Vagina (tissue), 2 donors: ENCODE measurements at regions not wholly inside any gene's neighbourhood (a gene's known extent, or its start where the extent isn't known, plus 50 kb on each side); places are given as distances from the start of the nearest gene placed in this dataset.

Source experiments
- DNase-seq, 2 donors: peaks; one replicate each; pipeline ENCODE4 v3.0.0-alpha.2; 2017; ENCODE audit errors: extremely low spot score in 2 of 2
- H3K27ac ChIP-seq: fragments of 200-600 bp; sonication (generic); one replicate; pipeline ENCODE4 v1.5.1; 2019
- H3K27me3 ChIP-seq: fragments of 200-600 bp; sonication (generic); one replicate; pipeline ENCODE4 v1.5.1; 2019
- H3K36me3 ChIP-seq, 2 donors: fragments of 200-600 bp; sonication (generic); one replicate each; pipeline ENCODE4 v1.5.1; 2017 to 2019
- H3K4me1 ChIP-seq: fragments of 200-600 bp; sonication (generic); one replicate; pipeline ENCODE4 v1.5.1; 2019
- H3K4me3 ChIP-seq, 2 donors: fragments of 200-600 bp; sonication (generic); 1 replicate in 1 of 2; 2 replicates in 1 of 2; pipeline ENCODE4 v1.5.1; 2016 to 2019
- H3K9me3 ChIP-seq: fragments of 200-600 bp; sonication (generic); one replicate; pipeline ENCODE4 v1.5.1; 2019
- POLR2A ChIP-seq, 2 donors: fragments of 450-650 bp; IDR thresholded peaks; one replicate each; pipeline ENCODE4 v1.6.1; 2017; ENCODE audit warnings: antibody characterized with exemption in 2 of 2, mild to moderate bottlenecking in 2 of 2, moderate library complexity in 2 of 2
- POLR2AphosphoS5 ChIP-seq, 2 donors: sonication (generic); formaldehyde crosslinking; IDR thresholded peaks; one replicate each; pipeline ENCODE4 v1.9.0; 2017; ENCODE audit warnings: antibody characterized with exemption in 2 of 2, mild to moderate bottlenecking in 2 of 2, low read depth in 1 of 2; ENCODE audit not compliant: insufficient read depth in 1 of 2
- intact Hi-C: fragments of 100-400 bp; cut with DNase I; formaldehyde crosslinking; loops from one replicate; pipeline ENCODE4 v1.15.1; 2023
- TF ChIP-seq, protein P1 (sequence below), 3 experiments: fragments of 450-650 bp in 2 of 3; fragments of 200-600 bp in 1 of 3; sonication (generic) in 1 of 3; IDR thresholded peaks; one replicate each; pipeline ENCODE4 v1.5.1; 2017 to 2019; ENCODE audit warnings: antibody characterized with exemption in 3 of 3, mild to moderate bottlenecking in 2 of 3, moderate library complexity in 2 of 3

DNA sequence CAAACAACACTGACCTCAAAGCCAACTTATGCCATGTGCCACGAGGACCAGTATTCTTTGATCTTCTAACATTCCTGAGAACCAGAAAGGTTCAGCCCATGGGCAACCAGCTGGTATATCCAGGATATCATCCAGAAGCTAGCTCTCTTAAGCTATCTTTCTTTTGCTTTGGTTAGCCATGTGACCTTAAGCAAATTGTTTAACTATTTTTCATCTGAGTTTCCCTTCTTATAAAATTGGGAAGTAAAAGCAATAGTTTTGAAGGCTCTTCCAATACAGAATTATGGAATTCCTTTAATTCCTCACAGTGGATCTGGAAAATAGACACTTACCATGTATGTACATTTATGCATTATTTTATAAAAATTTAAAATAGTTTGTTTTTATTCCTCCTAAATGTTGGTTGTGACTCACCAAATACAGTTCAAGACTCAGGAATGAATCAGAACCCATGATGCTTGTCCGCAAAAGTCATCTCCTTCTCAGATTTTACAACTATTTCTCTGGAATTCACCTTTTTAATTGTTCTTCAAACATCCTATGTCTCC lies 435.7 kb downstream of the ZEB2 start:
- Histone ChIP-seq H3K36me3 (no peaks in the 10 kb centered on the region), H3K27ac (no peak overlapping the region), H3K4me3 (no peak overlapping the region), H3K27me3 (no peaks in the 10 kb centered on the region), H3K4me1 (peaks cover 2% of the 10 kb centered on the region), H3K9me3 (no peaks in the 10 kb centered on the region)
- DNase-seq = no peak
- no peak for TF ChIP-seq POLR2AphosphoS5 (IDR thresholded peaks at IDR 0.05; ENCODE audit: insufficient read depth in 1 of 2, low read depth in 1 of 2)
- TF ChIP-seq, protein P1, sequence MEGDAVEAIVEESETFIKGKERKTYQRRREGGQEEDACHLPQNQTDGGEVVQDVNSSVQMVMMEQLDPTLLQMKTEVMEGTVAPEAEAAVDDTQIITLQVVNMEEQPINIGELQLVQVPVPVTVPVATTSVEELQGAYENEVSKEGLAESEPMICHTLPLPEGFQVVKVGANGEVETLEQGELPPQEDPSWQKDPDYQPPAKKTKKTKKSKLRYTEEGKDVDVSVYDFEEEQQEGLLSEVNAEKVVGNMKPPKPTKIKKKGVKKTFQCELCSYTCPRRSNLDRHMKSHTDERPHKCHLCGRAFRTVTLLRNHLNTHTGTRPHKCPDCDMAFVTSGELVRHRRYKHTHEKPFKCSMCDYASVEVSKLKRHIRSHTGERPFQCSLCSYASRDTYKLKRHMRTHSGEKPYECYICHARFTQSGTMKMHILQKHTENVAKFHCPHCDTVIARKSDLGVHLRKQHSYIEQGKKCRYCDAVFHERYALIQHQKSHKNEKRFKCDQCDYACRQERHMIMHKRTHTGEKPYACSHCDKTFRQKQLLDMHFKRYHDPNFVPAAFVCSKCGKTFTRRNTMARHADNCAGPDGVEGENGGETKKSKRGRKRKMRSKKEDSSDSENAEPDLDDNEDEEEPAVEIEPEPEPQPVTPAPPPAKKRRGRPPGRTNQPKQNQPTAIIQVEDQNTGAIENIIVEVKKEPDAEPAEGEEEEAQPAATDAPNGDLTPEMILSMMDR (IDR thresholded peaks at IDR 0.05) = no peak
- no peak for TF ChIP-seq POLR2A (IDR thresholded peaks at IDR 0.05)
- intact Hi-C loops = no loop called here

DNA sequence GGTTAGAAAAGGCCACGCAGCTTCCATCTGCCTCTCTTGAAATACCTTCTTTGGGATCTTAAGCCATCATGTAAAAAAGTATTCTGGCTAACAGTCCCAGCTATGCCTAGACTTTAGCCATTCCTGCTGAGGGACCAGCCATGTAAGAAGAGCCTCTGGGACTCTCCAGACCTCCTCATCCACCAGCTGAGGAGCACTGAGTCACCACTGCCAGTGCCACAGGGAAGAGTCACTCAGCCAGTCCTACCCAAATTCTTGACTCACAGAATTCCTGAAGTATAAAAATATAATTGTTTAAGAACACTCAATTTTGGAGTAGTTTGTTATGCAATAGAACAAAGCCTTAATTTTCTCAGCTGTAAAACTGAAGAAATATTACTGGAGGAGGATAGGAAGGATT lies 436.7 kb downstream of the ZEB2 start:
- TF ChIP-seq, protein P1 (IDR thresholded peaks at IDR 0.05) = no peak
- no peak for TF ChIP-seq POLR2A (IDR thresholded peaks at IDR 0.05)
- no peak for TF ChIP-seq POLR2AphosphoS5 (IDR thresholded peaks at IDR 0.05; ENCODE audit: insufficient read depth in 1 of 2, low read depth in 1 of 2)
- DNase-seq = no peak
- Histone ChIP-seq H3K27me3 (no peaks in the 10 kb centered on the region), H3K4me1 (peaks cover 12% of the 10 kb centered on the region), H3K27ac (no peak overlapping the region), H3K4me3 (no peak overlapping the region), H3K9me3 (no peaks in the 10 kb centered on the region), H3K36me3 (no peaks in the 10 kb centered on the region)
- intact Hi-C loops = no loop called here

DNA sequence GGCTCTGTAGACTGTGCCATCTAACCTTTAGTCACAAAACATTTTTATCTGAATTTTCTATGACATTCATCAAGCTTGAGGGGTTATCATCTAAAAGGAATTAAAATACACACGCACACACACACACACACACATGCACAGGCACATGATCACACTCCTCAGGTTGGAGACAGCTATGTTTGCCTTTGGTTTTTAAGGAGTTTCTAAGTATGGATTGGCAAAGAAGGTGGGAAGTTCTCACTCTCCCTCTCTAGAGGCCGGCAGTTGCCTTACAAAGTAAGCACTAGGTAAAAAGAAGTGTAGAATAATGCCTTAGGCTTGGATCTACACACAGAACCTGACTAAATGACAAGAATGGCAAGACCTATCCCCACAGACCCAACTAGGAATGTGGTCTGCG lies 437.1 kb downstream of the ZEB2 start:
- DNase-seq = no peak
- no peaks in the 10 kb centered on the region for H3K27me3 ChIP-seq
- H3K4me3 ChIP-seq = no peak overlapping the region
- H3K4me1 ChIP-seq = peaks cover 16% of the 10 kb centered on the region
- no peak overlapping the region for H3K27ac ChIP-seq
- no peaks in the 10 kb centered on the region for H3K36me3 ChIP-seq
- intact Hi-C loops = no loop called here
- H3K9me3 ChIP-seq = no peaks in the 10 kb centered on the region
- TF ChIP-seq POLR2AphosphoS5 (IDR thresholded peaks at IDR 0.05; ENCODE audit: insufficient read depth in 1 of 2, low read depth in 1 of 2) (no peak), POLR2A (IDR thresholded peaks at IDR 0.05) (no peak)
- TF ChIP-seq, protein P1 (IDR thresholded peaks at IDR 0.05) = no peak

DNA sequence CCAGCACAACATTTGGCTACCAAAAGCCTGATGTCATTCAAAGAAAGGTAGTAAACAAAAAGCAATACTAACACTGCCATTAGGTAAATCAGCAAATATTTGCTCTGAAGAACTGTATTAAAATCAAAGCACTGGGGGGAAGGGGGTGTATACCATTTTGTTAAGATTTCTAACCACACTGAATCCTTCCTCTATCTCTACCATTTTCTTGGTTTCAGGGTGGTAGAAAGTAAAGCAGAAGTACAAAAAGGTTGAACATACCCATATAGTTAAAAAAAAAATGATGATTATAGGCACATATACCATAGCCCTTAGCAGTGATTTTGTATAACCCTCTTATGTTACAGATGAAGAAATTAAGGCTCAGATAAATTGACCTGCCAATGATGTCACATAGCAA lies 437.6 kb downstream of the ZEB2 start:
- Histone ChIP-seq H3K4me1 (peaks cover 16% of the 10 kb centered on the region), H3K9me3 (no peaks in the 10 kb centered on the region), H3K27ac (no peak overlapping the region), H3K36me3 (no peaks in the 10 kb centered on the region), H3K27me3 (no peaks in the 10 kb centered on the region), H3K4me3 (no peak overlapping the region)
- intact Hi-C loops = no loop called here
- TF ChIP-seq POLR2AphosphoS5 (IDR thresholded peaks at IDR 0.05; ENCODE audit: insufficient read depth in 1 of 2, low read depth in 1 of 2) (no peak), POLR2A (IDR thresholded peaks at IDR 0.05) (no peak)
- TF ChIP-seq, protein P1 (IDR thresholded peaks at IDR 0.05) = no peak
- no peak for DNase-seq

DNA sequence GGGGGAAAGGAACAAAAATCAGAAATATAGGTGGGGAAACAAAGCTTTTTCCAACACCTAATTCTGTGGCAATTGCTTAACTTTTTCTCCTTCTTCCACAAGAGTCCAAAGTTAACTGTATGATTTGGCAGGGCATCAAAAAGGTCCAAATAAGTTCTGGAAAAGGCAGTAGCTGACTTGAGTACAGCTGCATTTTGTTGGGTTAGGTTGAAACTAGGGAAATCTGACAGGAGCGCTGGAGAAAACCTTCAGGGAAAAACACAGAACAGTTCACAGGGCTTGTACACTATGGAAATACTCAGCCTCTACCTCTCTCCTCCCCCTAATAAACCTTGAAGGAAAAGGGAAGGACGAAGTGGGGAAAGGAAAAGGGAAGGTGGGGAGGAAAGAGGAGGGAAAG lies 438.6 kb downstream of the ZEB2 start:
- no peaks in the 10 kb centered on the region for H3K36me3 ChIP-seq
- no peaks in the 10 kb centered on the region for H3K27me3 ChIP-seq
- intact Hi-C loops = no loop called here
- no peaks in the 10 kb centered on the region for H3K9me3 ChIP-seq
- no peak for DNase-seq
- H3K4me1 ChIP-seq = peaks cover 16% of the 10 kb centered on the region
- H3K4me3 ChIP-seq = no peak overlapping the region
- no peak overlapping the region for H3K27ac ChIP-seq
- no peak for TF ChIP-seq POLR2AphosphoS5 (IDR thresholded peaks at IDR 0.05; ENCODE audit: insufficient read depth in 1 of 2, low read depth in 1 of 2)
- TF ChIP-seq, protein P1 (IDR thresholded peaks at IDR 0.05) = no peak
- TF ChIP-seq POLR2A (IDR thresholded peaks at IDR 0.05) = no peak
